PC-3 (cell line): ENCODE measurements at regions not wholly inside any gene's neighbourhood (a gene's known extent, or its start where the extent isn't known, plus 50 kb on each side); places are given as distances from the start of the nearest gene placed in this dataset.

Experiments used
- EZH2 ChIP-seq: fragments of 300-600 bp; sonication (generic); IDR thresholded peaks from one replicate; pipeline ENCODE4 v1.6.1; 2017; ENCODE audit warnings: antibody characterized with exemption, mild to moderate bottlenecking, low read length; ENCODE audit not compliant: unreplicated experiment
- EZH2phosphoT487 ChIP-seq: fragments of 300-600 bp; sonication (generic); IDR thresholded peaks from 2 replicates; pipeline ENCODE4 v1.6.1; 2018; ENCODE audit warnings: mild to moderate bottlenecking, antibody characterized with exemption, low read length, borderline replicate concordance
- TF ChIP-seq, protein P1 (sequence below): fragments of 300-600 bp; sonication (generic); conservative IDR thresholded peaks from 2 replicates; pipeline ENCODE4 v1.5.1; 2017; ENCODE audit warnings: antibody characterized with exemption, low read depth, mild to moderate bottlenecking, low read length

DNA sequence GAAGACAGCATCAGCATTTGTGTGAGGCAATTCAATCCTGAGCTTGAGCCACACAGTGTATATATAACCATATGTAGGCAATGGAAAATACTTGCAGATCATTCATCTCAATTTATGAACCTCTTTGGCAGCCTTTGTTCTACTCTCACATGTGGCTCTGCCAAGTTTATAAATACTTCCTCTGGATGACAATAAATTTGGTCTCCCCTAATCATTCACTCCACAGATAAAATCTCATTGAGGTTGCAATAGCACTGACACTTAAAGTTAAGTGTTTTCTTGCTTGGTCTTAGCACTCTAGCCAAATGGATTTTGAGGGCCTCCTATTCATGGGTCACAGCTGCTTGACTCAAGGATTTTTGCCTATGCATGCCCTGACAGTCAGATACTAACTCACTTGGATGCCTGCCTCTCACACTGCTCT is 136.6 kb upstream of the VANGL1 start:
- TF ChIP-seq, protein P1, sequence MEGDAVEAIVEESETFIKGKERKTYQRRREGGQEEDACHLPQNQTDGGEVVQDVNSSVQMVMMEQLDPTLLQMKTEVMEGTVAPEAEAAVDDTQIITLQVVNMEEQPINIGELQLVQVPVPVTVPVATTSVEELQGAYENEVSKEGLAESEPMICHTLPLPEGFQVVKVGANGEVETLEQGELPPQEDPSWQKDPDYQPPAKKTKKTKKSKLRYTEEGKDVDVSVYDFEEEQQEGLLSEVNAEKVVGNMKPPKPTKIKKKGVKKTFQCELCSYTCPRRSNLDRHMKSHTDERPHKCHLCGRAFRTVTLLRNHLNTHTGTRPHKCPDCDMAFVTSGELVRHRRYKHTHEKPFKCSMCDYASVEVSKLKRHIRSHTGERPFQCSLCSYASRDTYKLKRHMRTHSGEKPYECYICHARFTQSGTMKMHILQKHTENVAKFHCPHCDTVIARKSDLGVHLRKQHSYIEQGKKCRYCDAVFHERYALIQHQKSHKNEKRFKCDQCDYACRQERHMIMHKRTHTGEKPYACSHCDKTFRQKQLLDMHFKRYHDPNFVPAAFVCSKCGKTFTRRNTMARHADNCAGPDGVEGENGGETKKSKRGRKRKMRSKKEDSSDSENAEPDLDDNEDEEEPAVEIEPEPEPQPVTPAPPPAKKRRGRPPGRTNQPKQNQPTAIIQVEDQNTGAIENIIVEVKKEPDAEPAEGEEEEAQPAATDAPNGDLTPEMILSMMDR, result no peak
- TF ChIP-seq EZH2, result no peak
- no peak for TF ChIP-seq EZH2phosphoT487
